Stimulated activated CD8-positive, alpha-beta memory T cell treated with anti-CD3 and anti-CD28 coated beads, Interleukin-2, amount 100 ng/mL, for 48 hours (primary cell): ENCODE measurements at regions not wholly inside any gene's neighbourhood (a gene's known extent, or its start where the extent isn't known, plus 50 kb on each side); places are given as distances from the start of the nearest gene placed in this dataset.
"Not testable (repeated sequence)": the region's sequence is repeated elsewhere in the genome, so short reads cannot be mapped to it uniquely, and the experiment has no call there.

Experiments
- DNase-seq, 2 donors: peaks; one replicate each; pipeline ENCODE4 v3.0.0-alpha.2; 2020; ENCODE audit warnings: low read depth in 2 of 2

DNA sequence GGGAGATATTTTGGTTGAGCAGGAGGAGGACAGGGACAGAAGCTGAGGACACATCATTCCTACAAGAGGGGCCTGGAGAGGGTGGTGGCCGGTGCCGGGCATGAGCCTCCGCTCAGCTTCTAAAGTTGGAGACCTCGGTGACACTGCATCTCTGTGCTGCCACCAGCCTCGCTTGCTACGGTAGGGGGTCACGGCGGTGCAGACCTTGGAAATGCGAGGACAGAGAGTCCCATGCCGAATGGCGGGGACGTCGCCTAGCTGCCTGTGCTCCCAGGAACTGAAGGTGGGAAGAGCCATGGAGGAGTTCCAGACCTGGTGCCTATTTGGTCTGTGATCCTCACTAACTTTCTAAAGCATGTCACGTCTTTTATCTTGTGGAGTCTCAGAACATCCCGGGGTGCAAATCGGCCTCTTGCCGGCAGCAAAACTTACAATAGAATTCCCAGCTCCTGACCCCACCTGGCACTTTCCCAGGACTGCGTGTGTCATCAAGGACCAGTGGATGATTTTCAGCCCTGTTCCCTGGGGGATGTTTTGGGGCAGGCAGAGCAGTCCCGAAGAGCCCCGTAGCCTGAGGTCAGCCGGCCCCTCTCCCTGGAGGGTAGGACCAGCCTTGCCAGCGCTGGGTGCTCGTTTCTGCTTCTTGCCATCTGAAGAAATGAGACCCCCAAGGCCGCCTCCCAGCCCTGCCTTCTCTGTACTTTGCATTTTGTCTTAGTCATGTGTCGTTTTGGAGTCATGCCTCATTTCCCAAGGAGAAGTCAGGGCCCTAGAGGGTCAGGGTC lies 205.8 kb upstream of the SHH start:
- DNase-seq: no peak

GRCh38 chr7:156017431-156017830 lies 205.2 kb upstream of the SHH start:
- DNase-seq: no peak

- no peak for DNase-seq
These were observed 203.2 kb upstream of the SHH start for GRCh38 chr7:156015237-156016020.

DNA sequence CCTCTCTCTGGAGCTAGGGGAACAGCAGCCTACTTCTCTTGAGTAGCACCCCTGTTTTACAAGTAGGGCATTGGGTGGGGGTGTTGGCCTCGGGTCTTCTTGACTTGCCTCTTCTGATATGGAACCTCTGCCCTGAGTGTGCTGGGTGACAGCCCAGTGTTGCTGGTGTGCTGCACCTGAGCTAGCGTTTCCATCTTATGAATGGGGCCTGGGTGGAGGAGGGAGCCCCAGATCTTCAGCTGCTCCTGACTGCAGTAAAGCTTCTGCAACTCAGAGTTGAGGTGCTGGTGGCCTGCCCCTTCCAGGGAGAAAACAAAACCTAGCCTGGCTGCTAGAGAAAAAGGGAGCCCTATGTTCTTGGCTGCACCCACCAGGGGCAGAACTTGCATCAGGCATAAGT lies 202.5 kb upstream of the SHH start:
- DNase-seq: no peak

DNA sequence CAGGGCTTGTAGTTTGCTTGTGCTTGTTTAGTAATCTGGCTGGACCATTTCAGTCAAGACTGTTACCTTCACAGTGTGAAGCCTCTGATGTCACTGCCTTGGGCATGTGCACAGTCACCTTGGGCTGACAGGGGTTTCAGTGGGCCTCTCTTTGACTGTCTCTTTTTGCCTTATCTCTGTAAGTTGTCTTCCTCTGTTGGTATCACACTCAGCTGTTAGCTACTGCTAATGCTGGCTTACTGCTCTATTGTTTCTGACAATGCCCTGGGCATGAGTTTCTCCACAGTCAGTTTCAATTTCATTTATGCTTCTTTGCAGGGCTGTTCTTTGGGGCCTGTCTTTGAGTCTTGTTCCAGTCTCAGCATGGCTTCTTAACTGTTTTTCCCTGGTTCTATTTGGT lies 201.9 kb upstream of the SHH start:
- no peak for DNase-seq

- no peak for DNase-seq
These were observed 200.1 kb upstream of the SHH start for GRCh38 chr7:156012412-156012811.

DNA sequence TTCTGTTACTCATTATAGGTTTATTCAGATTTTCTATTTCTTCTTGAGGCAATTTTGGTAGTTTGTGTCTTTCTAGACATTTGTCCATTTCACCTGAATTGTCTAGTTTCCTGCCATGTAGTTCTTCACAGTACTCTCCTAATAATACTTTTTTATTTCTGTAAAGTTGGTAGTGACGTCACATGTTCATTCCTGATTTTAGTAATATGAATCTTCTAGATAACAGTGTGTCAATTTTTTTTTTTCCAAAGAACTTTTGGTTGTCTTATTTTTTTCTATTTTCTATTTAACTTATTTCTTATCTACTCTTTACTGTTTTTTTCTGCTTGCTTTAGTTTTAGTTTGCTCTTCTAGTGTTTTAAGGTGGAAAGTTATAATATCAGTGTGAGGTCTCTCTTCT lies 197.3 kb upstream of the SHH start:
- DNase-seq: no peak

DNA sequence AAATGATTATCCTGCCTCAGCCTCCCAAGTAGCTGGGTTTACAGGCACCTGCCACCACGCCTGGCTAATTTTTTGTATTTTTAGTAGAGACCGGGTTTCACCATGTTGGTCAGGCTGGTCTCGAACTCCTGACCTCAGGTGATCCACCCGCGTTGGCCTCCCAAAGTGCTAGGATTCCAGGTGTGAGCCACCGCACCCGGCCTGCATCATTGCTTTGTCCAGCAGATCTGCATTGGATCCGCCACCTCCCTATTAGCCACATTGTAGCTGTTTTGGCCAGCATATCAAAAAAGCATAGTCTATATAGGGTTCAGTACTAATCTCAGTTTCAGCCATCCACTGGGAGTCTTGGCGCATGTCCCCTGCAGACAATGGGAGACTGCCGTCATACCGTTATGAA lies 194.6 kb upstream of the SHH start:
- not testable (repeated sequence) for DNase-seq

- no peak for DNase-seq
These were observed 193.8 kb upstream of the SHH start for GRCh38 chr7:156006024-156006423.

- DNase-seq: no peak
These were observed 193.0 kb upstream of the SHH start for GRCh38 chr7:156005202-156005691.

DNA sequence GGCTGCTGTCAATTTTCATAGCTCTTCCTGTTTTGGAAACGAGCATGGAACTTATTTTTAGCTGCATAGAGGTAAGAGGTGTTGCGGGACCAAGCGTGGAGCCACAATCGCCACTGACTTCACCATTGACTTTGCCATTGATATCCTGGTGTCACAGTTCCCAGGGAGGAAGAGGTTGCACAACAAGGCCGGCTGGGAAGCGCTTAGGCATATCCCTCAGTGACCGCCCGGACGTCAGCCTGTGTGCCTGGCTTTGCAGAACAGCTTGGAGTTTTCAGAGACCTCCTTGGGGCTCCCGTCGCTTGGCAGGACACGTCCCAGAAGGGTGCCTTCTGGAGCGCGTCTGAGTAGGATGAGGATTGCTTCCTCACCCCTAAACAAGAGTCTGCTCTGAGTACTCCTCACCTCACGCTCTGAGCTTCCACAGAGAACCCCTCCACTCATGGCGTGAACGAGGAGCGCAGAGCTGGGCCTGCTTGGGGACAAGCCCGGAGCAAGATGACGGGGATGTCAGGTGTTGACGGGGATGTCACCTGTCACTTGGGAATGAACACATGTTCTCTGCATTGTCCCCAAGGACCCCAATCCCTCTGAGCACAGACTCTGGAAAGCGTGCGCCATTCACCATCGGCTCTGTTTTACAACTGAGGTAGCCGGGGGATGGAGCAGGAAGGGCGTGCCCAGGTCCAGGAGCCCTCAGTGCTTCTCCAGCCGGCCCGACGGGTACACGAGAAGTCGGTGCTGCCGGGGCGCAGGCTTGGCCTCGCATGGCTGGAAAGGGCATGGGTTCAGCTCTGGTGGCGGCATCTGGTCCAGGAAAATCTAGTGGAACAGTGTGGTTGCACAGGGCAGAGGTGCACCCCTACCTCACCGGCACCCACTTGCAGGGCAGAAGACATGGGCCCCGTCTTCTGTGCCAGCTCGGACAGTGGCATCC lies 192.3 kb upstream of the SHH start:
- no peak for DNase-seq

- no peak for DNase-seq
These were observed 191.2 kb upstream of the SHH start for GRCh38 chr7:156003220-156004162.

GRCh38 chr7:156002362-156003066 lies 190.3 kb upstream of the SHH start:
- no peak for DNase-seq

- no peak for DNase-seq
These were observed 189.4 kb upstream of the SHH start for GRCh38 chr7:156001496-156002260.

DNA sequence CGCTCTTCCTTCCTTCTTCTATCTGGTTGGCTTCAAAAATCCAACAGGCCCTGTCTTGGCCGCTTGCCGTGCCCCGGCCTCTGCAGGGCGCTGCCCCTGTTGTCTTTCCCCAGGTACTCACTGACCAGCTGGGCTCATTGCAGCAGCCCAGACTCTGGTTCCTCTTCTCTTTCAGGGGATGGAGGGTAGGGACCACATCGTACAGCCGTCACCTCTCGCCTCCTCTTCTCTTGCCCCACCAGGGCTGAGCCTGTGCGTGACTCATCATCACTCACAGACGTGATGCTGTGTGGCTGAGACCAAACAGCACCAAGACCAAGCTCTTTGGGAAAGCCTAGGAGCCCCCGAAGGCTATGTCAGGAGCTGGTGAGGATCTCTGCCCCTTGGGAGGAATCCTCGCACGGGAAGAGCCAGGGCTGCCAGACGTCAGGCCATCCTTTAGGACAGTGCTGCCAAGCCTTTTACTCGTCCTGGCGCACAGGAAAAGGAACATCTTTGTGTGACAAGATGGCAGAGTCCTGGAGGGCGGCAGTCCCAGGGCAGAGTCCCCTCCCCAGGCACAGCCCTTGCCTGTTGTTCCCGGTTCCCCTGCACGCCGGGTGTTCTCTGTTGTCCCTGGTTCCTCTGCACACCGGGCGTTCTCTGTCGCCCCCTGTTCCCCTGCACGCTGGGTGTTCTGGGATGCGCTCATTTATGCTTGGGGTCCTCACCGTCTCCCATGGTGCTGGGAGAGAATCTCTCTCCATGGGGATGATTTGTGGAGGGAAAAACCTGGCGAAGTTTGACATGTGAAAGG lies 188.5 kb upstream of the SHH start:
- DNase-seq: no peak

- no peak for DNase-seq
These were observed 187.6 kb upstream of the SHH start for GRCh38 chr7:155999631-156000489.

- DNase-seq: no peak
These were observed 186.7 kb upstream of the SHH start for GRCh38 chr7:155998766-155999630.
